ENCODE measurements at regions not wholly inside any gene's neighbourhood (a gene's known extent, or its start where the extent isn't known, plus 50 kb on each side); places are given as distances from the start of the nearest gene placed in this dataset.
A peak's percentile ranks its signal among the peaks of the same experiment; 100 is the strongest.

DNA sequence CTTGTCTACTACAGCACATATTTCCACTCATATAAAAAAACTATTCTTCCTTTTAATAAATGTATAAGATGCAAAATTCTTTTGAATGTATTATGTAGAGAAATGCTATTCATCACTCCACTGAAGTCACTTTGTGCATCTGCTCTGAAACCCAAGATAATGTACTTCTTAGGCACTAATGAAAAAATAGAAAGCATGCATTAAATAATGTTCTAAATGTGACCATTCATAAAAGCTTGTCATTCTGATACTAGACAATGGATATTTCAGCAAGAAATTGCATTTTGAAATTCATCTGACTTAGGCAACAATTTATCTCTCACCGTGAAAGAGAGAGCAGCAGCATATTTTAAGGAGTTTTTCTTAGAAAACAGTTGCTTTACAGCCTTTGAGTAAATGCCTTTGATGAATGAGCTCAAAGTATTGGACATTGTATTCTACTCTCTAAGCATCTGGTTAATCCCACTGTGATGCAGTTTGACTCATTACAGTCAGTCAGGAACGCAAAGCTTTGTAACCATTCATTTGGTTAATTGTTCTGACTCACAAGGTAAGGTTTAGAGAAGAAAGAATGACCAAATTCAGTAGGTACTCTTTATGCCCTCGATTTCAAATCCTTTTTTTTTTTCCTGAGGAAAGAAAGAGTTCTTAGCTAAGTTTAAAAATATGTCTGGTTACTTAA lies 2233.8 kb upstream of the C9orf72 start:
- no peak overlapping the region for H3K4me3 ChIP-seq
- no peaks in the 10 kb centered on the region for H3K36me3 ChIP-seq
- TF ChIP-seq POLR2A (IDR thresholded peaks at IDR 0.05), result no peak
- TF ChIP-seq, protein P1, sequence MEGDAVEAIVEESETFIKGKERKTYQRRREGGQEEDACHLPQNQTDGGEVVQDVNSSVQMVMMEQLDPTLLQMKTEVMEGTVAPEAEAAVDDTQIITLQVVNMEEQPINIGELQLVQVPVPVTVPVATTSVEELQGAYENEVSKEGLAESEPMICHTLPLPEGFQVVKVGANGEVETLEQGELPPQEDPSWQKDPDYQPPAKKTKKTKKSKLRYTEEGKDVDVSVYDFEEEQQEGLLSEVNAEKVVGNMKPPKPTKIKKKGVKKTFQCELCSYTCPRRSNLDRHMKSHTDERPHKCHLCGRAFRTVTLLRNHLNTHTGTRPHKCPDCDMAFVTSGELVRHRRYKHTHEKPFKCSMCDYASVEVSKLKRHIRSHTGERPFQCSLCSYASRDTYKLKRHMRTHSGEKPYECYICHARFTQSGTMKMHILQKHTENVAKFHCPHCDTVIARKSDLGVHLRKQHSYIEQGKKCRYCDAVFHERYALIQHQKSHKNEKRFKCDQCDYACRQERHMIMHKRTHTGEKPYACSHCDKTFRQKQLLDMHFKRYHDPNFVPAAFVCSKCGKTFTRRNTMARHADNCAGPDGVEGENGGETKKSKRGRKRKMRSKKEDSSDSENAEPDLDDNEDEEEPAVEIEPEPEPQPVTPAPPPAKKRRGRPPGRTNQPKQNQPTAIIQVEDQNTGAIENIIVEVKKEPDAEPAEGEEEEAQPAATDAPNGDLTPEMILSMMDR (IDR thresholded peaks at IDR 0.05), result no peak
- no peak for DNase-seq
- 21 to 26% methylated on average over 3 of the region's 3 CpGs for WGBS, 2 donors
- intact Hi-C loops (cut with DNase I), result no loop called here
- H3K27me3 ChIP-seq, result no peaks in the 10 kb centered on the region
- no peak overlapping the region for H3K27ac ChIP-seq
- peaks cover 0 to 16% (median 0%) of the 10 kb centered on the region in 3 donors for H3K9me3 ChIP-seq
- H3K4me1 ChIP-seq, result peaks cover 0 to 4% (median 0%) of the 10 kb centered on the region in 3 donors

DNA sequence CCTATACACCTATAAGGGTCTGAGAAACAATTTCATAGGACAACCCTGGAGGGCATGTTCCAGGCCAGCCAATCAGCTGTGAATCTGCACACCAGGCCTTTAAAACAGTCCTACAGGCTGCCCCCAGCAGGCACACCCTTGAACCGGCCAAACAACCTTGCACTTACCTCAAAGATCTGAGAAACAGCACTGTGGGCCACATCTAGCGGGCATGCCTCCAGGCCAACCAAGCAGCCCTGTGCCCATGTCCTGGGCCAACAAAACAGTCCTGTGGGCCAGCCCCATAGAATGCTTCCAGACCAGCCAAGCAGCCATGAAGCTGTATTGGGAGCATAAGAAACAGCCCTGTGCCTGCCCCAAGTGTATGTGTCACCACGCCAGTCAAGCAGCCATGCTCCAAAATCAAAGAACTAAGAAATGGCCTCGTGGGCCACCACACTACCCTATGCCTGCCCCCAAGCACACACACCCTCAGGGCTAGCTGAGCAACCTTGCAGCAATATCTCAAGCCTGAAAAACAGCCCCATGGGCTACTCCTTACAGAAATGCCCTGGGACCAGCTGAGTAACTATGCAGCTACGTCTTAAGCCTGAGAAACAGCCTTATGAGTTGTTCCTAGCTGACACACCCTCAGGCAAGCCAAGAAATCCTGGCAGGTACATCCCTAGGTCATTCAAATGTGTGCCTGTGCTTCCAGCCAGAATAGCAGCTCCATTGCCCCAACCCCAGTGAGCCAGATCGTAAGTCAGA lies 2243.8 kb upstream of the C9orf72 start:
- Histone ChIP-seq H3K9me3 (peaks cover 0 to 6% (median 0%) of the 10 kb centered on the region in 3 donors), H3K27me3 (no peaks in the 10 kb centered on the region), H3K4me3 (no peak overlapping the region), H3K4me1 (no peaks in the 10 kb centered on the region), H3K27ac (no peak overlapping the region), H3K36me3 (no peaks in the 10 kb centered on the region)
- intact Hi-C loops (cut with DNase I), result no loop called here
- DNase-seq, result no peak
- no peak for TF ChIP-seq POLR2A (IDR thresholded peaks at IDR 0.05)
- TF ChIP-seq, protein P1 (IDR thresholded peaks at IDR 0.05), result no peak
- WGBS, 2 donors, result 71 to 86% methylated on average over 1 to 3 of the region's 6 CpGs

DNA sequence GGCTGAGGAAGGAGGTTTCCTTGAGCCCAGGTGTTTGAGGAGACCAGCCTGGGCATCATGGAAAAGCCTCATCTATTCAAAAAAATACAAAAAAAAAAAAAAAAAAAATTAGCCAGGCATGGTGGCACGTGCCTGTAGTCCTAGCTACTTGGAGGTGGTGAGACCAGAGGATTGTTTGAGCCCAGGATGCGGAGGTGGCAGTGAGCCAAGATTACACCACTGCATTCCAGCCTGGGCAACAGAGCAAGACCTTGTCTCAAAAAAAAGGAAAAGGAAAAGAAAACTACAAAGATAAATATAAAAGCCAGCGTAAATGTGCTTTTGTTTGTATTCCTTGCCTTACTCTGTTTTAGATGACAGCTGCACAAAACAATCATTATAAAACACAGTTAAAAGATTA lies 2249.2 kb upstream of the C9orf72 start:
- WGBS, 2 donors, result 32 to 51% methylated on average over 3 of the region's 3 CpGs
- intact Hi-C loops (cut with DNase I), result no loop called here

DNA sequence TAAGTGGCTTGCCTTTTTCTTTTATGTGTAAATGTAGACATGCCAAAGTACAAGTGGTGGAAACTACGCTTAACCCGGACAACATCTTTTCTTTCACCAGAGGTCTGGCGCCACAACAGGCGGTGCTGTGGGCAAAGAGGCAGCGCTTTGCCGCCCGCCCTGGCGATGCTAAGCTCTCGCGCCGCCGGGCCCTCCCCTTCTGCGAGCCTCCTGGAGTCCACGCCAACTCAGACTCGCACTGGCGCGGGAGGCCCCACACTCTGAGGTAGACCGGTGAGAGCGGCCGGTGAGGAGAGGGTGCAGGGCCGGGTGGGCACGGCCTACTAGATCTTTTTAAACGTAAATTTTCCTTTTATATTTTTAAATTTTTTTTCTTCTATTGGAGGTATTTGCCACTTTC lies 2253.1 kb upstream of the C9orf72 start:
- TF ChIP-seq POLR2A (IDR thresholded peaks at IDR 0.05), result no peak
- TF ChIP-seq, protein P1 (IDR thresholded peaks at IDR 0.05), result no peak
- H3K36me3 ChIP-seq, result no peaks in the 10 kb centered on the region
- intact Hi-C loops (cut with DNase I), result no loop called here
- DNase-seq, result no peak
- H3K4me1 ChIP-seq, result no peaks in the 10 kb centered on the region
- no peak overlapping the region for H3K27ac ChIP-seq
- WGBS, 2 donors, result 92 to 93% methylated on average over 11 to 19 of the region's 23 CpGs
- peaks cover 0 to under 1% (median 0%) of the 10 kb centered on the region in 3 donors for H3K9me3 ChIP-seq
- no peak overlapping the region for H3K4me3 ChIP-seq
- H3K27me3 ChIP-seq, result no peaks in the 10 kb centered on the region

More for the DNA sequence above, 2249.2 kb upstream of the C9orf72 start:
- Histone ChIP-seq H3K4me3 (no peak overlapping the region), H3K4me1 (no peaks in the 10 kb centered on the region), H3K27me3 (no peaks in the 10 kb centered on the region), H3K27ac (no peak overlapping the region), H3K9me3 (peaks cover 0 to 6% (median 0%) of the 10 kb centered on the region in 3 donors), H3K36me3 (no peaks in the 10 kb centered on the region)
- TF ChIP-seq, protein P1 (IDR thresholded peaks at IDR 0.05), result no peak
- no peak for TF ChIP-seq POLR2A (IDR thresholded peaks at IDR 0.05)
- no peak for DNase-seq

DNA sequence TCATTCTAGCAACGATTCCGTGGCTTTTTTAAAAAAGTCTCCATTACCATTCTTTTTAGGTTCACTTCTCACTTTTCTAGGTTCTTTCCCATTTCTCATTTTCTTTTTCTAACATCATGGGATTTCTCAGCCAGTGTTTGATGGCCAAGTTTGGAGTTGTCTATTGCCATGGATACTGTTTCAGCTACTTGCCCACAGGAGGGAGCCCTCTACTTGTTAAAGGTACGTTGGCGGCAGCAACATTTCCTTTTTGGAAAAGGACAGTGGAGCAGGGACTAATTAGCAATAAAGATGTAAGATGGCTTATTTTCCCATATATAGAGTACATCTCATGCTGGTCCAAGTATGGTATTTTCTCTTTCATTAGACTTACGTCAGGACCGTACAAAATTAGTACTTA lies 2257.5 kb upstream of the C9orf72 start:
- no peak for DNase-seq
- H3K27ac ChIP-seq, result no peak overlapping the region
- no peak overlapping the region for H3K4me3 ChIP-seq
- no peaks in the 10 kb centered on the region for H3K9me3 ChIP-seq
- no peaks in the 10 kb centered on the region for H3K4me1 ChIP-seq
- intact Hi-C loops (cut with DNase I), result no loop called here
- WGBS, 2 donors, result 34 to 45% methylated on average over 6 of the region's 6 CpGs
- TF ChIP-seq POLR2A (IDR thresholded peaks at IDR 0.05), result no peak
- TF ChIP-seq, protein P1 (IDR thresholded peaks at IDR 0.05), result peak in 3 of 6 experiments; percentile 9 to 63 (median 18)
- H3K27me3 ChIP-seq, result no peaks in the 10 kb centered on the region
- no peaks in the 10 kb centered on the region for H3K36me3 ChIP-seq
